ENCODE measurements at regions not wholly inside any gene's neighbourhood (a gene's known extent, or its start where the extent isn't known, plus 50 kb on each side); places are given as distances from the start of the nearest gene placed in this dataset.

- intact Hi-C loops (cut with micrococcal nuclease; ENCODE audit: unreplicated experiment): no loop called here
- Histone ChIP-seq H3K27me3 (ENCODE audit: insufficient read depth, low read depth) (no peaks in the 10 kb centered on the region; the same call in 1 of the 2 replicates), H3K79me2 (ENCODE audit: low read depth) (no peaks in the 10 kb centered on the region), H3K27ac (no peak overlapping the region), H3K4me3 (no peak overlapping the region), H3K4me2 (no peak overlapping the region), H3K9me2 (ENCODE audit: insufficient read depth) (no peaks in the 10 kb centered on the region), H3K9me3 (ENCODE audit: insufficient read depth, low read depth) (no peaks in the 10 kb centered on the region), H3K36me3 (ENCODE audit: low read depth) (no peaks in the 10 kb centered on the region), H3F3A (ENCODE audit: insufficient read depth, low read depth) (no peaks in the 10 kb centered on the region), H4K20me1 (ENCODE audit: insufficient read depth) (no peaks in the 10 kb centered on the region), H3K4me1 (replicated peaks; ENCODE audit: insufficient read depth) (no peaks in the 10 kb centered on the region), H2AFZ (no peak overlapping the region)
- no TSS peak for BruUV-seq (replicated peaks)
- no peak for DNase-seq
- POLR2A ChIA-PET (ENCODE audit: unreplicated experiment): no interaction called here
- CTCF ChIA-PET: no interaction called here
- TF ChIP-seq CTCF (conservative IDR thresholded peaks at IDR 0.05) (no peak), EZH2 (IDR thresholded peaks at IDR 0.05; ENCODE audit: low read depth) (no peak)
Observed at GRCh38 chr18:25662272-25662671, 310.3 kb upstream of the ZNF521 start.

- Histone ChIP-seq H3F3A (ENCODE audit: insufficient read depth, low read depth) (no peaks in the 10 kb centered on the region), H3K4me1 (replicated peaks; ENCODE audit: insufficient read depth) (no peaks in the 10 kb centered on the region), H3K27ac (no peak overlapping the region), H3K4me3 (no peak overlapping the region), H3K79me2 (ENCODE audit: low read depth) (no peaks in the 10 kb centered on the region), H4K20me1 (ENCODE audit: insufficient read depth) (no peaks in the 10 kb centered on the region), H3K9me2 (ENCODE audit: insufficient read depth) (no peaks in the 10 kb centered on the region), H3K27me3 (ENCODE audit: insufficient read depth, low read depth) (no peaks in the 10 kb centered on the region; the same call in 1 of the 2 replicates), H2AFZ (no peak overlapping the region), H3K4me2 (no peak overlapping the region), H3K36me3 (ENCODE audit: low read depth) (no peaks in the 10 kb centered on the region), H3K9me3 (ENCODE audit: insufficient read depth, low read depth) (no peaks in the 10 kb centered on the region)
- intact Hi-C loops (cut with micrococcal nuclease; ENCODE audit: unreplicated experiment): no loop called here
- ChIA-PET POLR2A (ENCODE audit: unreplicated experiment) (no interaction called here), CTCF (no interaction called here)
- DNase-seq: no peak
- no peak for TF ChIP-seq EZH2 (IDR thresholded peaks at IDR 0.05; ENCODE audit: low read depth)
- no peak for TF ChIP-seq CTCF (conservative IDR thresholded peaks at IDR 0.05)
- BruUV-seq (replicated peaks): no TSS peak
Observed at GRCh38 chr18:25661831-25662230, 309.9 kb upstream of the ZNF521 start.

GRCh38 chr18:25659541-25659940, 307.6 kb upstream of the ZNF521 start:
- Histone ChIP-seq H3K9me2 (ENCODE audit: insufficient read depth) (no peaks in the 10 kb centered on the region), H3K27me3 (ENCODE audit: insufficient read depth, low read depth) (no peaks in the 10 kb centered on the region; the same call in 1 of the 2 replicates), H3K36me3 (ENCODE audit: low read depth) (no peaks in the 10 kb centered on the region), H3K4me2 (no peak overlapping the region), H2AFZ (no peak overlapping the region), H3F3A (ENCODE audit: insufficient read depth, low read depth) (no peaks in the 10 kb centered on the region), H4K20me1 (ENCODE audit: insufficient read depth) (no peaks in the 10 kb centered on the region), H3K9me3 (ENCODE audit: insufficient read depth, low read depth) (no peaks in the 10 kb centered on the region), H3K4me1 (replicated peaks; ENCODE audit: insufficient read depth) (no peaks in the 10 kb centered on the region), H3K27ac (no peak overlapping the region), H3K4me3 (no peak overlapping the region), H3K79me2 (ENCODE audit: low read depth) (no peaks in the 10 kb centered on the region)
- DNase-seq: no peak
- BruUV-seq (replicated peaks): no TSS peak
- TF ChIP-seq CTCF (conservative IDR thresholded peaks at IDR 0.05) (no peak), EZH2 (IDR thresholded peaks at IDR 0.05; ENCODE audit: low read depth) (no peak)
- ChIA-PET POLR2A (ENCODE audit: unreplicated experiment) (no interaction called here), CTCF (no interaction called here)
- intact Hi-C loops (cut with micrococcal nuclease; ENCODE audit: unreplicated experiment): no loop called here

Data from PC-9 (cell line).